Stimulated activated CD8-positive, alpha-beta memory T cell treated with anti-CD3 and anti-CD28 coated beads, Interleukin-2, amount 100 ng/mL, for 1 hour (primary cell): ENCODE measurements at regions not wholly inside any gene's neighbourhood (a gene's known extent, or its start where the extent isn't known, plus 50 kb on each side); places are given as distances from the start of the nearest gene placed in this dataset.
"Not testable (repeated sequence)": the region's sequence is repeated elsewhere in the genome, so short reads cannot be mapped to it uniquely, and the experiment has no call there.

ENCODE experiments used
- DNase-seq, 2 donors: peaks; one replicate each; pipeline ENCODE4 v3.0.0-alpha.2; 2020; ENCODE audit warnings: low read depth in 2 of 2

DNA sequence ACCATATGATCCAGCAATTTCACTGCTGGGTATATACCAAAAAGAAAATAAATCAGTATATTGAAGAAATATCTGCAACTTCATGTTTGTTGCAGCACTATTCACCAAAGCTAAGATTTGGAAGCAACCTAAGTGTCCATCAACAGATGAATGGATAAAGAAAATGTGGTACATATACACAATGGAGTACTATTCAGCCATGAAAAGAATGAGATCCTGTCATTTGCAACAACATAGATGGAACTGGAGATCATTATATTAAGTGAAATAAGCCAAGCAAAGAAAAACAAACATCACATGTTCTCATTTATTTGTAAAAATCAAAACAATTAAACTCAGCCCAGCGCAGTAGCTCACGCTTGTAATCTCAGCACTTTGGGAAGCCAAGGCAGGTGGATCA is 184.4 kb upstream of the NR5A2 start:
- not testable (repeated sequence) for DNase-seq

DNA sequence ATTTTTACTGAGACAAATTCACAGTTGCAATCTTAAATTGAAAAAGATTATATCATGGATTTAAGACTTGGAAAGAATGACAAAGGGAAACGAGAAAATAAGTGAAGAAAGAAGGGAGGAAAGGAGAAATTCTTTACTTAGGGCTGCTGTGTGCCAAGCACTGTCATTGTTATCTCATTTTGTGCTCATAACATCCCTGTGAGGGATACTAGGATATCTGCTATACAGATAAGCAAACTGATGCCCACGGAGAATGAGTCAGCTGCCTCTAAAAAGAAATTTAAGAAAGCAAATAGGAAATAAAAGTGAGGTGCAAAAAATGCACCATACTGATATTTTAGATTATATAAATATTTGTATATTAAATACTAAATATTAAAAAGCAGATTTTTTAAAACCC is 183.6 kb upstream of the NR5A2 start:
- DNase-seq, result no peak

DNA sequence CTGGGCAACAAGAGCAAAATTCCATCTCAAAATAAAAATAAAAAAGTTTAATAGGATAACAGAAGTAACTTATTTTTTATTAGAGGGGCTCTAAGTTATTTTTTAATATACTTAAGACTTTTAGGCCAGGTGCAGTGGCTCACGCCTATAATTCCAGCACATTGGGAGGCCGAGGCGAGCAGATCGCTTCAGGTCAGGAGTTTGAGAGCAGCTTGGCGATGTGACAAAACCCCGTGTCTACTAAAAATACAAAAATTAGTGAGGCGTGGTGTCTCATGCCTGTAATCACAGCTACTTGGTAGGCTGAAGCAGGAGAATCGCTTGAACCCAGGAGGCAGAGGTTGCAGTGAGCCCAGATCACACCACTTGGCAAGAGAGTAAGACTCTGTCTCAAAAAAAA is 180.5 kb upstream of the NR5A2 start:
- no peak for DNase-seq

DNA sequence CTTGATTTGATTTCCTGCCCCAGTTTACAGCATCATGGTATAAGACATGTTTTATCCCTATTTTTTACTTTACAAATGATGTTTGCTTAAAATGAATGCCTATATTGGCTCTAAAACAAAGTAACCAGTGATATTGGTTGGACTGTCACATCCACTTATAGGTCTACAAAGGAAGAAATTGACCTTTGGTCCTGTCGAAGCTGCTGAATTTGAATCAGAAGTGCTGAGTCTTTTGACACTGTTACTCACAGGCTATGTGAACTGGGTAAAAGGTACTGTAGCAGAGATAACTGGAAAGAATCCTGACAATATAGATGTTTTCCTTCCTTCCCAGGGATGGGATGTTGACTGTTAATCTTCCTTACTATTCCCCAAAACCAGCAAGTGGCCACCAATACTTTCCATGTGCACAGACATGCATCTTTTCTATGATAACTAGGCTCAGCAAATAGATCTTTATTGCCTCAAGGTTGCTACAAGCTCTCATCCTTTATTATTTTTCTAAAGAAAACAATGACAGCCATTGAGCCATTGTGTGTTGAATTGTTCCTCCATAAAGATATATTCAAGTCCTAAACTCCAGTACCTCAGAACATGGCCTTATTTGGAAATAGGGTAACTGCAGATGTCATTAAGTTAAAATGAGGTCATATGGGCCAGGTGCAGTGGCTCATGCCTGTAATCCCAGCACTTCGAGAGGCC is 175.9 kb upstream of the NR5A2 start:
- DNase-seq, result no peak

DNA sequence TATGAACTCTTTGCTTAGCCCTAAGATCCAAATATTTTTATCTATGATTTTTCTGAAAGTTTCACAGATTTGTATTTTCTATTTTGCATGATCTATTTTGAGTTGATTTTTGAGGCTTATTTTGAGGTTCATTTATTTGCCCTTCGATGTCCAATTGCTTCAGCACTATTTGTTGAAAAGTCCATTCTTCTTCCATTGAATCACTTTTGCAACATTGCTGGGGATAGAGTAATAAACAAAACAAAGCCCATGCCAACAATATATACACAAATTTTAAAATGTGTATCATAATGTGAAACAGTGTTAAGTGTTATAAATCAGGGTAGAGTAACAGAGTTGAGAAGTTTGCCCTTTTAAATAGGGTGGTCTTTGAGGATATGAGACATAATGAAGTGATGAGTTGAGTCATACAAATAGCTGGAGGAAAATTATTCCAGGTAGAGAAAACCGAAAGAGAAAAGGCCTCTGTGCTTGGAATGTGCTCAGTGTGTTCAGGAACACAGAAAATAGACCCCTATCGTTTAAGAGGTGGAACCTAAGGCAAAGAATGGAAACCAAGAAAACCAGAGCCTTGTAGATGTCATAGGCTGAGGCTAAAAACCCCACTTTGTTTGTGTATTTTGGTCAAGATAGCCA is 172.7 kb upstream of the NR5A2 start:
- DNase-seq, result no peak

DNA sequence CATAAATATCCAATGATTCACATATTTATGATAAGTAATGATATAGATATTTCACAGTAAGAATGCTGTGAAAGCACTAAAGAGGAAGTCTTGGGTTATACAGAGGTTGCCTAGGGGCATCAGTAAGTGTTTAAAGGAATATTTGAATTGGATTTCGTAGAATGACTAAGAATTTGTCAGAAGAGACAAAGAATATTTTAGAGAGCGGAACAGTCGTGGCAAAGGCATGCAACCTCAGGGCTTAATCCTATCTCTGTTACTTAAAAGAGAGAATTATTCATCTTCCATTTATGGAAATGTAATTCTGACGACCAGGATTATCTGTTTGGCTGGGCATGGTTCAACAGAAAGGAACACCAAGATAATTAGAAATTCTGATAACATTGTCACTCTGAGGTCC is 171.9 kb upstream of the NR5A2 start:
- no peak for DNase-seq

DNA sequence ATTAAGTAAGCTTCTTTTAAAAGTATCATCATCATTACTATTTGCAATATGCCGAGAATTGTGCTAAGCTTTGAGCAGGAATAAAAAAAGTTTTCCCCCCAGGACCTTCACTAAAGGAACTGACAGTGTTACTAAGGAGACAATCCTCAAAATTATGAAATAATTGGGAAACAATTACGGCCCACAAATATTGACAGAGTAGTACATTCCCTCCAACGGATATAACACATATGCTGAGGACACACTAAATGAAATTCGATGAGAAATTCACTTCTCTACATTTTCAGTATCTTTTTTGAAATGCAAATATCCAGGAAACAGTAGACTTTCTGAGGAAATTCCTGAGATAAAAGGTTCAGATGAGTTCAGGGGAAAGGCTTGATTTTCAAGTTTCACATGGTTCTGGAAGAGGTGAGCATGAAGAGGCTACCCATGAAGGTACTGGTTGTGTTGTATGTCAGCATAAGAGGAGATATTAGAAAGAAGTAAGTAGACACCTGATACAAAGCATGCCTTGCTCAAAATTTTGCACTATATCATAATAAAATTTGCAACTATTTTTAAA is 171.2 kb upstream of the NR5A2 start:
- DNase-seq, result no peak

DNA sequence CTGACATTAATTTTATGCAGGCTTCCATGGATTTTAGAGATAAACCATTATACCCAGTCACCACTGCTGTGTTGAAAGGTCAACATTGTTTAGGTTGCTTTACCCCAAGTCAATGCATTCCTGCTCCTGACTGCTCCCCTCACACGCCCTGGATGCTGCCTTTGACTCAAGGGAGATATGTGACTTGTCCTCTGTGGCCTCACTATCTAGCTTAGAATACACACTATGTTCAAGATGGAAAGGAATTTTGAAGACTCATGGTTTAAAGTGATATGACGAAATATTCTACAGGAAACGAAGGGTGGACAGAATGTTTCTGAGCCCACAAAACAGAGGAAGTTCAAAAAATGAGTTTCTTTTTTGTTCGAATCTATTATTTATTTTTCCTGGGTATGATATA is 170.4 kb upstream of the NR5A2 start:
- DNase-seq, result no peak

DNA sequence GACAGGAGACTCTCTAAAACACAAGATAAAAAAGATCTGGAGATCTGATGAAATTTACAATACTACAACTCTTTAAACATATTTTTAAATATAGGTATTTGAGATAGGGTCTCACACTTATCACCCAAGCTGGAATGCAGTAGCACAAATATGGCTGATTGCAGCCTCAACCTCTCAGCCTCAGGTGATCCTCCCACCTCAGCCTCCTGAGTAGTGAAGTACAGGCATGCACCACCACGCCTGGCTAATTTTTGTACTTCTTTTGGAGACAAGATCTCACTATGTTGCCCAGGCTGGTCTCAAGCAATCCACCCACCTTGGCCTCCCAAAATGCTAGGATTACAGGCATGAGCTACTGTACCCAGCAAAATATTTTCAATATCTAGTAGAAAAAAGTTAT is 170.0 kb upstream of the NR5A2 start:
- no peak for DNase-seq

DNA sequence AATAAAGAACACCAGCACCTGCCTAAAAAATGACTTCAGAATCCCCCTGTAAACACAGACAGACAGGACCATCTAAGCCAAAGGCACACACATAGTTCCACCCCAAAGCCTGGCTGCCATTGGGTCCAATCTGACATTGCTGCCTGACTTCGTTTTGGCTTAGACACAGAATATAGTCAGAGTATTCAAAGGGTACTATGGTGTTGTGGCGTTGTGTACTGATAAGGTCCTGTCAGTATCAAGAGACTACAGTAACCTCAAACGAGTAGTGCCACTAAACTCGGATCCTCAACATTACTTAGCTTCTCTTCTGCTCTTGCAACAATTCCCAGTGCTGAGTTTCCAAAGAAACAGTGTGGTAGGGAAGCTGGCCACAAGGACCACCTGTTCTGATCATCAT is 169.3 kb upstream of the NR5A2 start:
- DNase-seq, result no peak

DNA sequence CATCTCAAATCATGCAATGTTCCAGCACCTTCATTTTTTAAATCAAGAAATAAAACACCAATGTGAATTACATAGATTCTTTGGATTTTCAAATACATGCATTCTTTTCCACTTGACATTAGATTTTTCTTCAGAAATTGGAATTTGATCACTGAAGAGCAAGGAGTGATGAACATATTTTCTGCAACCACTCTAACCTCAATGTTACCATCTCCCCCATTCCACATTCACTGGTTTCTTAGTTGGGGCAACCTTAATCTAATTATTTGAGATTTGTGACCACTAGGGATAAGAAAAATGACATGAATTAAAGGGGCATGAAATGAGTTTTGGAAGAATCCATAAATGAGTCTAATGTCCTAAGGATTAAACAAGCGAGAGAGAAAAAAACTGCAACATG is 168.7 kb upstream of the NR5A2 start:
- no peak for DNase-seq

DNA sequence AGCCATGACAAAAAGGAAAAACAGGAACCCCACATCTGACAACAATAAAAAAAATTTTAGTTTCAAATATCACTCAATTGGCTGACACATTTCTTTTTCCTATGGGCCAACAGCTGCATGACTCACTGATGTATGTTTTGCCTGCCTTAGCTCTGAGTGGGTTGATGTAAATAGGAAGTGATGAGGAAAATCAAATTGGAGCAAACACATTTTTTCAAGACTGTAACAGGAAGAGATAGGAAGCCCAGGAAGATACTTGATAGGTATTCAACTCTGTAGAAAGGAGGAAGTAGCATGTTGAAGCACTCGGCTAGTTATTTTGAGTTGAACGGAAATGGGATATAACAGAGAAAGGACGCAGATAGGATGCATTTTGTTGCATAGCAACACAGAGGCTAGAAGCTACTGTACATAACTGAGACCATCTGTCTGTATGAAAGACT is 168.0 kb upstream of the NR5A2 start:
- DNase-seq, result no peak

DNA sequence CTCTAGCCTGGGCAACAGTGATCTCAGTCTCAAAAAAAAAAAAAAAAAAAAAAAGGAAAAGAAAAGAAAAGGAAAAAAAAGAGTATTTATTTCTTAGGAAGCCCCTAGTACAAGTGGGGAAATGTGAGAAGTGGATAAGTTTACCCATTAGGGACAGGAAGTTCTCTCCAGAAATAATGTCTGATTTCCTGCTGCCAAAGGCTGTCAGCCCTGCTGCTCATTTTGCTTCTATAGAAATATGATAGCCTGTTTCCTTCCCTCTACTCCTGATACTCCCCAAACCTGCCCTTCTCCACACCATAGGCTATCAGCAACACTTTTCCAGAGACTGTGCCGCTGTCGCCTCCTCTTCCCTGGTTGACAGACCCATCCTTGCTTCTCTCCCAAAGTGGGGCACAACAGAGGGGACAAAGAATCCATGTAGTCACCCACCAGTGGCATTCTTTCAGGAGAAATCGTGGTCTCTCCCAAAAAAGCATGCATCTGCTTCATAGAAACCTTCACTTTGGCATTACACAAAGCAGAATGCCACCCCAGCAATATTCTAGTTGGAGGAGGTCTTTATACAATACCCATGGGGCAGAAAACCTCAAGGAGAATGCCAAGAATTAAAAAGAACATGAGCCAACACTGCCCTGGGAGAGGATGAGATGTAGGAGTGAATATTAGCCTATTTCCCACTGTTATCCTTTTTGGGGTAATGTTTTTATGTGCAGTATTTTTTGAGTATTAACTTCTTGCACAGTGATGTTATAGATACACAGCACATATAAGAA is 166.3 kb upstream of the NR5A2 start:
- DNase-seq, result no peak

DNA sequence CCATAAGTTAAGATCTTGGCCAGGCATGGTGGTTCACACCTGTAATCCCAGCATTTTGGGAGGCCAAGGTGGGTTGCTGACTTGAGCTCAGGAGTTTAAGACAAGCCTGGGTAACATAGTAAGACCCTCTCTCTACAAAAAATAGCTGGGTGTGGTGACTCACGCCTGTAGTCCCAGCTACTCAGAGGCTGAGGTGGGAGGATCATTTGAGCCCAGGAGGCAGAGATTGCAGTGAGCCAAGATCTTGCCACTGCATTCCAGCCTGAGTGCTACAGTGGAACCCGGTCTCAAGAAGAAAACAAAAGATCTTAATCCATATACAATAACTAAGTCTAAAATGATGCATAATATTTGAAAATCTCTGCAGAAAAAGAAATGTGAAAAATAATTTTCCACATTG is 165.5 kb upstream of the NR5A2 start:
- no peak for DNase-seq

DNA sequence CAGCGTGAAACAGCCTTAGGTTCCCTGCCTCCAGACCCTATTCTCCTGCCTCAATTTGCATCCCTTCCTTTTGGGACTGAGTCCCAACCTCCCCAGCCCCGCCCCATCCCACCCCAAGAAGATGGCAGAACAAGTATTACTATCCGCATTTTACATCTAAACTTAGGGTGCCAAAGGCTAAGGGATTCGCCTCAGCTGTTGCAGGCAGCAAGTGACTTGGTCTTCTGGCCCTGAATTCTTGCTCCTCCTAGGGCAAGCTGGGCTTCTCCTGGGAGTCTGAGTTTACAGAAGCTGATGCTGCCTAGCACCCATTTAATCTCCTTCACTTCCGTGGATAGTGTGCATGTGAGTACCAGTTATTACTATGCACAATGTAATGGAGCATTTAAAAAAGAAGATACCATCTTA is 161.3 kb upstream of the NR5A2 start:
- no peak for DNase-seq

DNA sequence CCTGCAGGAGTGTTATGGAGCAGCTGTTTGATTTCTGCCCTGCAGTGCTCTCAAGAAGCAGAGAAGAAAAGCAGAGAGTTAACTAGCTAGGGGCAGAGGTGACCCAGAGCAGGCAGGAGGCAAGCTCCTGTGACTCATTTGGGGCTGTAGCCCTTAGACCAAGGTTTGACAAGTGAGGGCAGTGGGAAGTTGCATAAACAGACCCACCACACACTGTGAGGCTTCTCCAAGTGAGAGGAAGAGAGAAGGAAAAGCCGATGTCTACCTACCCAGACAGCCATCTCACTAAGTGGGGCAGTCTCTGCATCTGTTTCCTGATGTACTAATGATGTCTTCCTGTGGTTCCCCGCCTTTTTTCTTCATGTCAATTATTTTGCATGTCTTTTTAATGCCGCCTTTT is 159.9 kb upstream of the NR5A2 start:
- DNase-seq, result no peak

DNA sequence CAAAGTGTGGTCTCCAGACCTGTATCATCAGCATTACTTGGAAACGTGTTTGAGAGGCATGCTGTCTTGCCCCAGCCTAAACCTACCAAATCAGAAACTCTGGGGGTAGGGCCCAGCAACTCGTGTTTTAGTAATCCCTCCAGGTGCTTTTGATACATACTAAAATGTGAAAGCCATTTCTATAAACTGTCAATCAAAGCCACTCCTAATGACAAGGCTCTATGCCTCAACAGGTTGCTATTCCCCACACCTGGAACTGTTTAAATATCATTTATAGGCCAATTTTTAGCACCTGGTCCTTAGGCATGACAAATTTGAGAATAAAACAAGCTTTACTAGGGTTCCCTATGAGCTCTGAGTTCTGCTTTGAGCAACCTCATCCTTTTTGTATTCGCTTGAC is 158.7 kb upstream of the NR5A2 start:
- no peak for DNase-seq

DNA sequence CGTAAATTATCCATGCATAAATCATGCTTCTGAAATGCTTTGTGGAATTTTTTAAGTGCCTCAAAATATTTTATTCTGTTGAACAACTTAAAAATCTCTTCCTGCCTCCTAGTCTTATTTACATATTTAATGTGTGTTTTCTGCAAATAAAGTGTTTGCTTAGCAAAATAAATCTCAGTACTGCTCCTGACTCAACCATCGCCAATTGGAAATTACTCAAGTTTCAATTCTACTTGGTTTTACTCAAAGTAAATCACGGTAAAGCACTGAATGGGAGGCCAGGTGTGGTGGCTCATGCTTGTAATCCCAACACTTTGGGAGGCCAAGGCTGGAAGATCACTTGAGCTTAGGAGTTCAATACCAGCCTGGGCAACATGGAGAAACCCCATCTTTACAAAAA is 152.2 kb upstream of the NR5A2 start:
- DNase-seq, result no peak

DNA sequence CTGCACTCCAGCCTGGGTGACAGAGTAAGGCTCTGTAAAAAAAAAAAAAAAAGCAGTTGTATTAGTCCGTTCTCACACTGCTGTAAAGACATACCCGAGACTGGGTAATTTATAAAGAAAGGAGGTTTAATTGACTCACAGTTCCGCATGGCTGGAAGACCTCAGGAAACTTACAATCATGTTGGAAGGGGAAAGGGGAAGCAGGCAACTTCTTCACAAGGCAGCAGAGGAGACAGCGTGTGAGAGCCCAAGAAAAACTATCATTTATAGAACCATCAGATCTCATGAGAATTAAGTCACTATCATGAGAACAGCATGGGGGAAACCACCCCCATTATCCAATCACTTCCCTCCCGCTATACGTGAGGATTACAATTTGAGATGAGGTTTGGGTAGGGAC is 151.7 kb upstream of the NR5A2 start:
- DNase-seq, result no peak

DNA sequence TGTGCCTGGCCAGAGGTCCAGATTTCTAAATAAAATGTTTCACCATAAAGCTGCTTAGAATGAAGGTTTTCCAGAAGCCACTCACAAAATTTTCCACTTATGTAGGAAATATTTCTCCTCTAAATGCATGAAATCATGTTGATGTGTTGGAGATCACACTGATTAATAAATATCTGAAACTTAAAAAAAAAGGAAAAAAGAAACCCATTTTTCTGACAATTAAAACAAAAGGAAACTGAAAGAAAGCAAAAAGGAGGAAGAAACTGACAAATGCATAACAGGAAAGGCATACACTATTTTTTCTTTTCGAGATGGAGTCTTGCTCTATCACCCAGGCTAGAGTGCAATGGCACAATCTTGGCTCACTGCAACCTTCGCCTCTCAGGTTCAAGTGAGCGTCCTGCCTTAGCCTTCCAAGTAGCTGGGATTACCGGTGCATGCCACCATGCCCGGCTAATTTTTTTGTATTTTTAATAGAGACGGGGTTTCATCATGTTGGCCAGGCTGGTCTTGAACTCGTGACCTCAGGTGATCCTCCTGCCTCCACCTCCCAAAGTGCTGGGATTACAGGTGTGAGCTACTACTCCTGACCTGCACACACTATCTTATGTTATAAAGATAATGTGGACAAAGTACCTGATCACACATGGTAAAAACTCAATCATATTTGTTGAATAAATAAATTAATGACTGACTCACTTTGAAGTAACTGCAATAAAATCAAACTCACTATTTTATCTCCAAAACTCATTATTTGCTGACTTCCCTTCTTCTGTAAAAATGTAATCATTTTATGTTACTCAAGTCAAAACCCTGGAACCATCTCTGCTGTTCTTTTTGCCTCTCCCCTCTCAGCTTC is 149.8 kb upstream of the NR5A2 start:
- DNase-seq, result no peak

DNA sequence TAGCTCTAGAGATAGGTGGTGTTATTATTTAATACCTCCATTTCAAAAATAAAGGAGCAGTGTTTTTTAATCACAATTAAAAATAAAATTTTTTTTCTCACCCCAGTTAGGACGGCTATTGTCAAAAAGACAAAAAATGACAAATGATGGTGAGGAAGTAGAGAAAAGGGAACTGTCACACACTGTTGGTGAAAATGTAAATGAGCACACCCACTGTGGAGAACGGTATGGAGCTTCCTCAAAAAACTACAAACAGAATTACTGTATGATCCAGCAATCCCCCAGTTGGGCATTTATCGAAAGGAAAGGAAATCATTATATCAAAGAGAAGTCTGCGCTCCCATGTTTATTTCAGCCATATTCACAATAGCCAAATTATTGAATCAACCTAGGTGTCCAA is 148.7 kb upstream of the NR5A2 start:
- DNase-seq, result no peak

DNA sequence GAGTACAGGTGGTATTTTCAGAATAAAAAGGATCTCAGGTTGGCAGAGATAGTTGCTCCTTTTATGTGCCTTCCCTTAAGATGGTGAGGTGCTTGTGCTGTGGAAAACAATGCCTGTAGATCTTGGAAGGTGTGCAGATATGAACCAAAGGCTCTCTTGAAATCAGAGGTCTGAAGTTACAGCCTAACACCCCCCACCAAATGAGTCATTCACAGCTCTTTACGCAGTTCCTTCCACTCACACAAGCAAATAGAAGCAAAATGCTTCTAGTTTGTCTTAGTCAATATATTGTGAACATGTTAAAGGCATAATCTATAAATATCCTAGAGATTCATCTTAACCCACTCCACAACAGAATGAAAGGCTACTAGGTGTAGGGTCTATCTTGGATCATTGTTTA is 128.9 kb upstream of the NR5A2 start:
- no peak for DNase-seq
